ENCODE measurements at regions not wholly inside any gene's neighbourhood (a gene's known extent, or its start where the extent isn't known, plus 50 kb on each side); places are given as distances from the start of the nearest gene placed in this dataset.

DNA sequence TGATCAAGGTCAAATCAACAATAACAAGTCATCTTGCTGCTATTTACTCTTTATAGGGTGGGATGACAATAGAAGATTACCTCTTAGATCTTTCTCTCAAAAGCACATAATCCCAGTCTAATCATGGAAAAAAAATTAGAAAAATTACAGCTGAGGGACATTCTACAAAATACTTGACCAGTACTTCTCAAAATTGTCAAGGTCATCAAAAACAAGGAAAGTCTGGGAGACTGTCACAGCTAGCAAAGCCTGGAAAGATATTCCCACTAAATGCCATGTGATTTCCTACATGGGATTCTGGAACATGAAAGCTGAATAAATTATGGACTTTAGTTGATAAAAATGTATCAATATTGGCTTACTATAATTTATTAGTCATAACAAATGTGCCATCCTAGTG is 276.2 kb downstream of the RNF144A start:
- TF ChIP-seq, protein P1, sequence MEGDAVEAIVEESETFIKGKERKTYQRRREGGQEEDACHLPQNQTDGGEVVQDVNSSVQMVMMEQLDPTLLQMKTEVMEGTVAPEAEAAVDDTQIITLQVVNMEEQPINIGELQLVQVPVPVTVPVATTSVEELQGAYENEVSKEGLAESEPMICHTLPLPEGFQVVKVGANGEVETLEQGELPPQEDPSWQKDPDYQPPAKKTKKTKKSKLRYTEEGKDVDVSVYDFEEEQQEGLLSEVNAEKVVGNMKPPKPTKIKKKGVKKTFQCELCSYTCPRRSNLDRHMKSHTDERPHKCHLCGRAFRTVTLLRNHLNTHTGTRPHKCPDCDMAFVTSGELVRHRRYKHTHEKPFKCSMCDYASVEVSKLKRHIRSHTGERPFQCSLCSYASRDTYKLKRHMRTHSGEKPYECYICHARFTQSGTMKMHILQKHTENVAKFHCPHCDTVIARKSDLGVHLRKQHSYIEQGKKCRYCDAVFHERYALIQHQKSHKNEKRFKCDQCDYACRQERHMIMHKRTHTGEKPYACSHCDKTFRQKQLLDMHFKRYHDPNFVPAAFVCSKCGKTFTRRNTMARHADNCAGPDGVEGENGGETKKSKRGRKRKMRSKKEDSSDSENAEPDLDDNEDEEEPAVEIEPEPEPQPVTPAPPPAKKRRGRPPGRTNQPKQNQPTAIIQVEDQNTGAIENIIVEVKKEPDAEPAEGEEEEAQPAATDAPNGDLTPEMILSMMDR (conservative IDR thresholded peaks at IDR 0.05) = no peak
- H3K9ac ChIP-seq (ENCODE audit: extremely low read depth, low read length, poor library complexity, severe bottlenecking) = no peak overlapping the region
- peaks cover 8% of the 10 kb centered on the region for H3K27me3 Mint-ChIP-seq (ENCODE audit: insufficient read depth)
- H3K9me3 Mint-ChIP-seq = no peaks in the 10 kb centered on the region
- H3K4me3 Mint-ChIP-seq = no peak overlapping the region
- no peaks in the 10 kb centered on the region for H3K36me3 Mint-ChIP-seq (ENCODE audit: low read depth)
- no peak overlapping the region for H3K27ac Mint-ChIP-seq
- H3K4me1 ChIP-seq (ENCODE audit: control insufficient read depth, insufficient read depth, low read length) = peaks cover 12% of the 10 kb centered on the region
- no peak overlapping the region for H3K4me3 ChIP-seq (ENCODE audit: low read length)
- no peaks in the 10 kb centered on the region for H3K9me3 ChIP-seq (ENCODE audit: control insufficient read depth, low read length)
- H3K36me3 ChIP-seq (ENCODE audit: control insufficient read depth, insufficient read depth, low read length) = no peaks in the 10 kb centered on the region
- H3K27ac ChIP-seq (ENCODE audit: low read depth, low read length) = no peak overlapping the region
- H3K4me1 Mint-ChIP-seq = peaks cover 27% of the 10 kb centered on the region
- no peak for DNase-seq
- H3K27me3 ChIP-seq (ENCODE audit: control insufficient read depth, insufficient read depth, low read length, poor library complexity, severe bottlenecking) = no peaks in the 10 kb centered on the region

DNA sequence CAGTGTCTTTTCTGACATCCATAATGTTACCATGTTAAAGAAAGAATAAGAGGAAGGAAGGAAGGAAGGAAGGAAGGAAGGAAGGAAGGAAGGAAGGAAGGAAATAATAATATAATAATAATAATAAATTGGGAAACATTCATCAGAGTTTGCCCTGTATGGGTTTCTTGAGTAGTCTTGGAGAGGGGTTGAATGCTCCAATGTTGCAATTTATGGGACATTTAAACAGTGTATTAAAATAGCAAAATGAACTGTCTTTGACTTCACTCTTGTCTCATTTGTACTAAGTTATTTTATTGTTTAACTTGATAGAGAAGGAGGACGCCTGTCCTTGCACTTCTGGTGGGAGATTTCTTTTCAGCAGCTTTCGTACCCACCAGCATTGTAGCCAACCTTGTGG is 277.7 kb downstream of the RNF144A start:
- H3K36me3 ChIP-seq (ENCODE audit: control insufficient read depth, insufficient read depth, low read length) = no peaks in the 10 kb centered on the region
- TF ChIP-seq, protein P1 (conservative IDR thresholded peaks at IDR 0.05) = no peak
- H3K9me3 ChIP-seq (ENCODE audit: control insufficient read depth, low read length) = no peaks in the 10 kb centered on the region
- Mint-ChIP-seq H3K36me3 (ENCODE audit: low read depth) (no peaks in the 10 kb centered on the region), H3K27ac (no peak overlapping the region), H3K9me3 (no peaks in the 10 kb centered on the region), H3K4me3 (no peak overlapping the region), H3K4me1 (peaks cover 24% of the 10 kb centered on the region), H3K27me3 (ENCODE audit: insufficient read depth) (peaks cover 21% of the 10 kb centered on the region)
- peaks cover 8% of the 10 kb centered on the region for H3K4me1 ChIP-seq (ENCODE audit: control insufficient read depth, insufficient read depth, low read length)
- H3K4me3 ChIP-seq (ENCODE audit: low read length) = no peak overlapping the region
- DNase-seq = no peak
- WGBS, 2 experiments (ENCODE audit: insufficient coverage in 1 of 2, insufficient read length in 1 of 2) = 95 to 100% methylated on average over 1 to 2 of the region's 2 CpGs
- H3K27me3 ChIP-seq (ENCODE audit: control insufficient read depth, insufficient read depth, low read length, poor library complexity, severe bottlenecking) = no peaks in the 10 kb centered on the region
- H3K9ac ChIP-seq (ENCODE audit: extremely low read depth, low read length, poor library complexity, severe bottlenecking) = no peak overlapping the region
- no peak overlapping the region for H3K27ac ChIP-seq (ENCODE audit: low read depth, low read length)

DNA sequence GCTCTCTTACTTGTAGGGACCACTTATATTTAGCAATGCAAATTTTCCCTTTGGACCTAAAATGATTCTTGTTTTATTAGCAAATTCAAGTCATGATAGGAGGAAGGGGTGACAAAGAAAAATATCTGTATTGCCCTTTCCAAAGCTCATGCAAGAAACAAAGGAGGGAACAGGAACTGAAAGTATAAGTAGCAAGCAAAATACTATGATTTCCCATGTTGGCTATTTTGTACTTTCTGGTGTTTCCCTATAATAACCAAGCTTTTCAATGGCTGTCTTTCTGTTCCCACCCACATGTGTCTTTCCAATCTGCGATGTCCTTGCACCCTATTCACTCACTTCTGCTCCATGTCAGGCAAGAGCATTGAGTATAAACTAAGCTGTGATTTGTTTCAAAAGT is 279.7 kb downstream of the RNF144A start:
- Histone ChIP-seq H3K4me3 (ENCODE audit: low read length) (no peak overlapping the region), H3K4me1 (ENCODE audit: control insufficient read depth, insufficient read depth, low read length) (peaks cover 2% of the 10 kb centered on the region), H3K9me3 (ENCODE audit: control insufficient read depth, low read length) (no peaks in the 10 kb centered on the region), H3K27ac (ENCODE audit: low read depth, low read length) (no peak overlapping the region), H3K36me3 (ENCODE audit: control insufficient read depth, insufficient read depth, low read length) (no peaks in the 10 kb centered on the region), H3K27me3 (ENCODE audit: control insufficient read depth, insufficient read depth, low read length, poor library complexity, severe bottlenecking) (no peaks in the 10 kb centered on the region), H3K9ac (ENCODE audit: extremely low read depth, low read length, poor library complexity, severe bottlenecking) (no peak overlapping the region)
- no peaks in the 10 kb centered on the region for H3K36me3 Mint-ChIP-seq (ENCODE audit: low read depth)
- H3K27ac Mint-ChIP-seq = no peak overlapping the region
- TF ChIP-seq, protein P1 (conservative IDR thresholded peaks at IDR 0.05) = no peak
- DNase-seq = no peak
- no peaks in the 10 kb centered on the region for H3K9me3 Mint-ChIP-seq
- H3K4me3 Mint-ChIP-seq = no peak overlapping the region
- peaks cover 5% of the 10 kb centered on the region for H3K4me1 Mint-ChIP-seq
- peaks cover 24% of the 10 kb centered on the region for H3K27me3 Mint-ChIP-seq (ENCODE audit: insufficient read depth)
- 76% methylated on average over 1 of the region's 1 CpG; no CpG with 5 or more reads in 1 of the 2 experiments for WGBS, 2 experiments (ENCODE audit: insufficient coverage in 1 of 2, insufficient read length in 1 of 2)

All from endodermal cell (in vitro differentiated cells).